SH-SY5Y (cell line): ENCODE measurements at regions not wholly inside any gene's neighbourhood (a gene's known extent, or its start where the extent isn't known, plus 50 kb on each side); places are given as distances from the start of the nearest gene placed in this dataset.

ENCODE experiments used
- GATA2 ChIP-seq: IDR thresholded peaks from 2 replicates; pipeline ENCODE4 v1.6.1; 2011; ENCODE audit warnings: mild to moderate bottlenecking, low read depth, low read length
- GATA3 ChIP-seq: IDR thresholded peaks from 2 replicates; pipeline ENCODE4 v1.6.1; 2011; ENCODE audit warnings: low read depth, mild to moderate bottlenecking, low read length, moderate library complexity

GRCh38 chr3:155018621-155019330 is 61.3 kb upstream of the MME start:
- TF ChIP-seq GATA3 (no peak), GATA2 (no peak)
